Spleen (tissue), 7 donors: ENCODE measurements at regions not wholly inside any gene's neighbourhood (a gene's known extent, or its start where the extent isn't known, plus 50 kb on each side); places are given as distances from the start of the nearest gene placed in this dataset.

ENCODE experiments used
- CTCF ChIP-seq, 11 experiments: fragments of 200-600 bp in 7 of 11; fragments of 450-650 bp in 4 of 11; sonication (generic) in 4 of 11; IDR thresholded peaks in 8 of 11; conservative IDR thresholded peaks in 3 of 11; 1 replicate in 7 of 11; 2 replicates in 4 of 11; pipeline versions ENCODE4 v1.4.0 to v1.8.0; 2016 to 2021; ENCODE audit warnings: antibody characterized with exemption in 11 of 11, inconsistent platforms in 4 of 11, mild to moderate bottlenecking in 1 of 11
- POLR2A ChIP-seq, 3 donors: fragments of 450-650 bp; IDR thresholded peaks; one replicate each; pipeline ENCODE4 v1.5.1; 2017; ENCODE audit warnings: antibody characterized with exemption in 3 of 3, mild to moderate bottlenecking in 1 of 3
- POLR2AphosphoS5 ChIP-seq, 3 donors: sonication (generic); formaldehyde crosslinking; IDR thresholded peaks; one replicate each; pipeline ENCODE4 v1.5.1; 2017; ENCODE audit warnings: antibody characterized with exemption in 3 of 3
- donor health status: DM: no; HTN: no; CAD: no; lungs with moderate emphysema.
- donor health status: DM: no; HTN: no; CAD: no.
- donor health status: DM: no; HTN: no; CAD: no.

DNA sequence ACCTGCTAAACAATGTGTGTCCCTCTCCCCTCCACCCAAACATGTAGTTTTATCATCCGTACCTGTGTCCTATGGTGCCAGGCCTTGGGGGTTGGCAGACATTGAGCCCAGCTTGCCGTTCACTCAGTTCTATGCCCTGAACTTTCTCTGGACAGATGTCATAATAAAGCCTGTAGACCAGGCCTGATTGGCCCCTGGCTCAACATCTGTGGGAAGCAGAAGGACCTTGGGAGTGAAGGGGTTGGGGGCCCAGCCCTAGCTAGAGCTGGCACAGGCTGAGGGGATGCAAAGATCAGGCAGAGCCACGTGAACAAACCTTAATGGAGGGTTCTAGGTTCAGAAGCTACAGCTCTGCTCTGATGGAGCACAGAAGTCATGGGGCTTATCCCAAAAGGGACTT, 600.6 kb downstream of the BUD13 start:
- TF ChIP-seq POLR2AphosphoS5 (IDR thresholded peaks at IDR 0.05), result no peak
- no peak for TF ChIP-seq CTCF (IDR thresholded peaks at IDR 0.05 in 8 of 11, conservative IDR thresholded peaks at IDR 0.05 in 3 of 11)
- no peak for TF ChIP-seq POLR2A (IDR thresholded peaks at IDR 0.05)
